Caco-2 (cell line): ENCODE measurements at regions not wholly inside any gene's neighbourhood (a gene's known extent, or its start where the extent isn't known, plus 50 kb on each side); places are given as distances from the start of the nearest gene placed in this dataset.
A peak's percentile ranks its signal among the peaks of the same experiment; 100 is the strongest.

Experiments used
- BruUV-seq: library from RNA; stranded (reverse); fragments of 400-500 nt; replicated peaks from 2 replicates; lab custom pipeline; 2021; lab: Mats Ljungman, UMichigan
- CTCF ChIA-PET: fragments of 300-600 bp; sonication (Branson Sonifier 250); formaldehyde crosslinking; loops from one replicate; lab custom pipeline; 2022; ENCODE audit warnings: antibody characterized with exemption; lab: Charles Lee
- POLR2A ChIA-PET: fragments of 300-600 bp; sonication (Branson Sonifier 250); formaldehyde crosslinking; loops from one replicate; lab custom pipeline; 2022; ENCODE audit warnings: antibody characterized with exemption; lab: Charles Lee
- DNase-seq, 2 experiments: peaks; one replicate each; pipeline versions ENCODE4 v3.0.0 to v3.0.0-alpha.2; 2020 to 2022
- H3K27me3 ChIP-seq: replicated peaks from 2 replicates; pipeline ENCODE4 v1.6.0; 2011; ENCODE audit warnings: low read length; ENCODE audit not compliant: control insufficient read depth, insufficient read depth
- H3K36me3 ChIP-seq: 2 replicates; pipeline ENCODE4 v1.5.1; 2011; ENCODE audit warnings: low read length; ENCODE audit not compliant: control insufficient read depth, insufficient read depth
- H3K4me1 ChIP-seq: fragments of 250-450 bp; sonication (Bioruptor Pico); 2 replicates; pipeline ENCODE4 v1.5.1; 2020; ENCODE audit warnings: mild to moderate bottlenecking
- H3K4me3 ChIP-seq: 2 replicates; pipeline ENCODE4 v1.5.1; 2011; ENCODE audit warnings: low read depth, mild to moderate bottlenecking, control low read depth, low read length
- H3K9me3 ChIP-seq: fragments of 250-450 bp; sonication (Bioruptor Pico); 2 replicates; pipeline ENCODE4 v1.5.1; 2020; ENCODE audit warnings: mild to moderate bottlenecking, moderate library complexity
- H3K27ac Mint-ChIP-seq: one replicate; pipeline ENCODE4 v1.8.0; 2022; ENCODE audit warnings: mixed read lengths; ENCODE audit not compliant: unreplicated experiment
- H3K27me3 Mint-ChIP-seq: one replicate; pipeline ENCODE4 v1.8.0; 2022; ENCODE audit warnings: mixed read lengths; ENCODE audit not compliant: insufficient read depth, unreplicated experiment
- H3K36me3 Mint-ChIP-seq: one replicate; pipeline ENCODE4 v1.8.0; 2022; ENCODE audit warnings: mild to moderate bottlenecking, mixed read lengths; ENCODE audit not compliant: insufficient read depth, unreplicated experiment
- H3K4me1 Mint-ChIP-seq: one replicate; pipeline ENCODE4 v1.8.0; 2022; ENCODE audit warnings: low read depth, mixed read lengths; ENCODE audit not compliant: unreplicated experiment
- H3K4me3 Mint-ChIP-seq: one replicate; pipeline ENCODE4 v1.8.0; 2022; ENCODE audit warnings: mild to moderate bottlenecking, moderate library complexity, mixed read lengths; ENCODE audit not compliant: unreplicated experiment
- H3K9me3 Mint-ChIP-seq: one replicate; pipeline ENCODE4 v1.8.0; 2022; ENCODE audit warnings: mixed read lengths; ENCODE audit not compliant: unreplicated experiment
- CTCF ChIP-seq, 2 experiments: fragments of 200-600 bp in 1 of 2; IDR thresholded peaks; 1 replicate in 1 of 2; 2 replicates in 1 of 2; pipeline versions ENCODE4 v1.5.1 to v1.8.0; 2011 to 2022; ENCODE audit warnings: antibody characterized with exemption in 1 of 2, control low read depth in 1 of 2, inconsistent platforms in 1 of 2, low read depth in 1 of 2, low read length in 1 of 2, mild to moderate bottlenecking in 1 of 2, moderate library complexity in 1 of 2; ENCODE audit not compliant: insufficient read depth in 1 of 2, severe bottlenecking in 1 of 2, unreplicated experiment in 1 of 2
- intact Hi-C: fragments of 100-400 bp; cut with micrococcal nuclease; formaldehyde crosslinking; loops from one replicate; pipeline ENCODE4 v1.10.0; 2022; ENCODE audit not compliant: unreplicated experiment

- Histone ChIP-seq H3K4me3 (no peak overlapping the region), H3K4me1 (no peaks in the 10 kb centered on the region), H3K27me3 (no peaks in the 10 kb centered on the region), H3K9me3 (peaks cover 6% of the 10 kb centered on the region), H3K36me3 (no peaks in the 10 kb centered on the region)
- H3K4me3 Mint-ChIP-seq = no peak overlapping the region
- H3K36me3 Mint-ChIP-seq = no peaks in the 10 kb centered on the region
- no peak for TF ChIP-seq CTCF (IDR thresholded peaks at IDR 0.05; ENCODE audit: insufficient read depth in 1 of 2, low read depth in 1 of 2, low read length in 1 of 2, severe bottlenecking in 1 of 2, unreplicated experiment in 1 of 2)
- H3K27ac Mint-ChIP-seq = no peak overlapping the region
- ChIA-PET POLR2A (no interaction called here), CTCF (no interaction called here)
- no TSS peak for BruUV-seq
- no peaks in the 10 kb centered on the region for H3K4me1 Mint-ChIP-seq
- no peaks in the 10 kb centered on the region for H3K27me3 Mint-ChIP-seq
- intact Hi-C loops = no loop called here
- H3K9me3 Mint-ChIP-seq = no peaks in the 10 kb centered on the region
- DNase-seq = no peak
Observed at GRCh38 chr9:134273647-134274046, 52.6 kb upstream of the RXRA start.

DNA sequence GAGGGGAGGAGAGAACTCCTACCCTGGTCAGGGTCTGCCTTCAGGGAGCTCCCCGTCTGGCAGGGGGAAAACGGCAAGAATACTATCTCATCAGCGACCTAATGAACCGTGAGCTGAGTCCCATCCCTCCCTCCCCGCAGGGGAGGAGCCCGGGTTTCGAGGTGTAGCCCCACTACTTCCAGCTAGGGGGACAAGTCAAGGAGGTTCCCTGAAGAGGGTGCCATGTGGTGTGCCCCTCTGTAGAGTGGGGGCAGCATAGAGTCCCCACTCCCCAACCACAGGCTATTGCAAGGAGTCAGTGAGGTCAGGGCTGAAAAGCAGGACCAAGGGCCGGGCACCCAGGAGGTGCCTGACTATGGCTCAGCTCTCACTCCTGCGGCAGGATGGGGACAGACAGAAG lies 50.9 kb upstream of the RXRA start:
- no peaks in the 10 kb centered on the region for H3K4me1 Mint-ChIP-seq
- POLR2A ChIA-PET = no interaction called here
- no peak overlapping the region for H3K4me3 Mint-ChIP-seq
- H3K9me3 ChIP-seq = peaks cover 6% of the 10 kb centered on the region
- BruUV-seq = no TSS peak
- no peak overlapping the region for H3K4me3 ChIP-seq
- H3K9me3 Mint-ChIP-seq = no peaks in the 10 kb centered on the region
- intact Hi-C loops = loop anchor here (5.0 kb wide), 1 partner anchor 47 kb away; no protein-coding TSS in a partner anchor
- H3K4me1 ChIP-seq = no peaks in the 10 kb centered on the region
- no peaks in the 10 kb centered on the region for H3K36me3 Mint-ChIP-seq
- TF ChIP-seq CTCF (IDR thresholded peaks at IDR 0.05; ENCODE audit: insufficient read depth in 1 of 2, low read depth in 1 of 2, low read length in 1 of 2, severe bottlenecking in 1 of 2, unreplicated experiment in 1 of 2) = peak in 1 of 2 experiments; percentile 34
- CTCF ChIA-PET = interaction anchor here (0.6 kb wide), 1 partner anchor 1701 kb away, joined by 3 read pairs; no protein-coding TSS in a partner anchor
- H3K36me3 ChIP-seq = no peaks in the 10 kb centered on the region
- no peaks in the 10 kb centered on the region for H3K27me3 ChIP-seq
- no peak overlapping the region for H3K27ac Mint-ChIP-seq
- no peaks in the 10 kb centered on the region for H3K27me3 Mint-ChIP-seq
- DNase-seq = no peak

- H3K4me3 Mint-ChIP-seq = no peak overlapping the region
- Histone ChIP-seq H3K4me3 (no peak overlapping the region), H3K36me3 (no peaks in the 10 kb centered on the region), H3K27me3 (no peaks in the 10 kb centered on the region), H3K4me1 (no peaks in the 10 kb centered on the region), H3K9me3 (peaks cover 6% of the 10 kb centered on the region)
- H3K27me3 Mint-ChIP-seq = no peaks in the 10 kb centered on the region
- no peaks in the 10 kb centered on the region for H3K36me3 Mint-ChIP-seq
- POLR2A ChIA-PET = no interaction called here
- no peak for TF ChIP-seq CTCF (IDR thresholded peaks at IDR 0.05; ENCODE audit: insufficient read depth in 1 of 2, low read depth in 1 of 2, low read length in 1 of 2, severe bottlenecking in 1 of 2, unreplicated experiment in 1 of 2)
- no peak overlapping the region for H3K27ac Mint-ChIP-seq
- intact Hi-C loops = loop anchor here (5.0 kb wide), 1 partner anchor 46 kb away; no protein-coding TSS in a partner anchor
- DNase-seq = no peak
- CTCF ChIA-PET = no interaction called here
- no TSS peak for BruUV-seq
- no peaks in the 10 kb centered on the region for H3K9me3 Mint-ChIP-seq
- H3K4me1 Mint-ChIP-seq = no peaks in the 10 kb centered on the region
Observed at GRCh38 chr9:134276453-134277245, 49.6 kb upstream of the RXRA start.
